ENCODE measurements at regions not wholly inside any gene's neighbourhood (a gene's known extent, or its start where the extent isn't known, plus 50 kb on each side); places are given as distances from the start of the nearest gene placed in this dataset.

DNA sequence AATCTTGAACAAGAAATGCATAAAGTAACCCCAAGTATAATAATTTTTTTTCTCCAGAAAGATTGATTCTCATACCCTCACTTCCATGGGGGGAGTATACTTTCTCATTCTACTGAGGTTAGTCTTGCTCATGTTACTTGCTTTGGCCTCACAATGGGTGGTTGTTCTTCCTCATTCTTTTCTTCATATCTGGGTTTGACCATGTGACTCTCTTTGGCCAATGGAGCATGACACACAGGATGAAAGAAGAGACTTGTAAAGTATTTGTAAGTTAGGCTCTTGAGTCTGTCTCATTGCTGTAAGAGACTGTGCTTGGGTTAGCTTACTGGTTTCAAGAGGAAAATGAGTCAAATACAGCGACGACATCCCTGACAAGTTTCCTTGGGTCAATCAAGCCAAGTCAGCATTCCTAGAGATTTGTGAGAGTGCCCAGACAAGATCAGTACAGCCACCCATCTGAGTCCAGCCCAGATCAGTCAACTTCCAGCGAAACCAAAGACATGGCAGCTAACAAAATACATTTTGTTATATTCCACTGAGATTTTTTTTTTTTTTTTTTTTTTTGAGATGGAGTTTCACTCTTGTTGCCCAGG lies 970.2 kb downstream of the BCL11A start:
- no peak for TF ChIP-seq CTCF (IDR thresholded peaks at IDR 0.05)
- no peak for TF ChIP-seq POLR2A (IDR thresholded peaks at IDR 0.05)
